ENCODE measurements at regions not wholly inside any gene's neighbourhood (a gene's known extent, or its start where the extent isn't known, plus 50 kb on each side); places are given as distances from the start of the nearest gene placed in this dataset.

DNA sequence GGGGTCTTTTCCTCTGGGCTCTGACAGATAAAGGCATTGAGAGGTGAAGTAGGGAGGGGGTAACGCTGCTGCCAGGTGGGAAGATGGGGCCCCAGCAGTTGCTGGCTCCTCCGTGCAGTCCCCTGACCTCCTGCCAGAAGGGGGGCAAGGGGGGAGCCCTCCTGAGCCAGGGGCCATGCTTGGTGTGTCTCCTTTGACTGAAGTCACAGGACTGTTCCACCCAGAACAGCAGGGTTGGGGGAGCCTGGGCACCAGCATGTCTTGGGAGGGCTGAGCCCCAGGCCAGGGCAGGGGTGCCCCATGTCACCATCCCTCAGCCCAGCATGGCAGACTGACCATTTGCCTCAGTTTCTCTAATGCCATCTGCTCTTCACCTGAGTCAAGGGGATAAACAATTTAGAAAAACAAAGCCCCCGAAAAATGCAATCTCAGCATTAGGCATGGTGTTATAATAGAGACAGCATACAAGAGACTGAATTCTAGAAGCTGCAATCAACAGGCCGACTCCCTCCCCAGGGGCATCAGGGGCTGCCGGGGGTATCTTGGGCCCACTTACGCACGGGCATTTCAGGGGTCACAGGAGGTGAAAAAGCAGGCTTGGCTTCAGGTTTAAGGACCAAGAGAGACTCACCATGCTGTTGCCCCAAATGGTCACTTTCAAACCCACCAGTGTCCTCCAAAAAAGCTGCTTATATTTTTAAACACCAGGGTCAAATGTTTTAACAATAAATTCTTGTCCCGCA is 108.6 kb upstream of the GPR26 start:
- no peak for DNase-seq (ENCODE audit: low read depth)

- no peak for DNase-seq (ENCODE audit: low read depth)
Measured at GRCh38 chr10:123558651-123559050, 107.5 kb upstream of the GPR26 start.

DNA sequence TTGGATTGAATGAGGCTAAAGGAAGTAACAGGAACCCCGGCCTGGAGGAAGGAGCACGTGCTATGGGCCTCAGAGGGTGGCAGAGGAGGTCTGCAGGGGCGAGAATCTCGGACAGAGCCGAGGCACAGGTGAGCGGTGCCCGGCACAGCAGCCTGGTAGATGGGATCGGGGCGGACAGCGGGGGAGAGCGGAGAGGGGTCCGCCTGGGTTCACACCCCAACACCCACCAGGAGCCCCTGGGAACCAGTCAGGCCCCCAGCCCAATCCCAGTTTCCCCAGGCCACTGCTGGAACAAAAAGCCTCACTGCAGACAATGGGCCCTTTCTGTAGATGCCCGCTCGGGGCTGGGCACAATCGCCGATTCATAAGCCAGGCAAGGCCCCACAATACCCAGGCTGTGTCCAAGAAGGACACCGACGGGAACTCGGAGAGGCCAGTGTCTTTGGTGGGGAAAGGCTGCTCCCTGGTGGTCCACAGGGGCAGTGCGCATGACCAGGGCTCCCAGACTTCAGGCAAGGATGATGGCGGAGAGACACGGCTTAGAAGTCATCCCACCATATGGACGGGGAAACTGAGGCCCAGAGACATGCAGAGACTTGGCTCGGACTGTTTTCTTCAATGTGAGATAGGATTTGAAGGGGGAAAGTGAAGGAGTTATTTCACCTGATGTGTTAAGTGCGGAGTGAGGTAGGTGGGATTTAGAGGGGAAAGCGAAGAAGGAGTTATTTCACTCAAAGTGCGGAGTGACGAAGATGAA is 106.9 kb upstream of the GPR26 start:
- peak; percentile 44 for DNase-seq (ENCODE audit: low read depth)

GRCh38 chr10:123559823-123560092 is 106.4 kb upstream of the GPR26 start:
- DNase-seq (ENCODE audit: low read depth): no peak

GRCh38 chr10:123560301-123561140 is 105.6 kb upstream of the GPR26 start:
- DNase-seq (ENCODE audit: low read depth): no peak

GRCh38 chr10:123561141-123561440 is 105.1 kb upstream of the GPR26 start:
- no peak for DNase-seq (ENCODE audit: low read depth)

DNA sequence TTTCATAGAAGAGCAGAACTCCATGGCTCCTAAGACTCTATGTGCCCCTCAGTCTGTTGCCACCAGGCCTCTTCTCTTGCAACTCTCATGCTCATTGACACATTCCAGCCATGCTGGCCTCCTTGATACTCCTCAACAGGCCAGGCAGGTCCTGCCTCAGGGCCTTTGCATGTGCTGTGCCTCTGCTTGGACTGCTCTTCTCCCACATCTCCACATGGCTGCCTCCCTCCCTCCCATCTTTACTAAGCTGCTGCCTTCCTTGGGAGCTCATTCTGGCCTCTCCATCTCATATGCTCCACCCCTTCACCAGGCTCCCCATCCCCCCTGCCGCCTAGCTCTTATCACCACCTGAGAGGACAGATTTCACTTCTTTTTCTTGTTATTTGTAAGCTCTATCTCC is 103.8 kb upstream of the GPR26 start:
- DNase-seq (ENCODE audit: low read depth): no peak

DNA sequence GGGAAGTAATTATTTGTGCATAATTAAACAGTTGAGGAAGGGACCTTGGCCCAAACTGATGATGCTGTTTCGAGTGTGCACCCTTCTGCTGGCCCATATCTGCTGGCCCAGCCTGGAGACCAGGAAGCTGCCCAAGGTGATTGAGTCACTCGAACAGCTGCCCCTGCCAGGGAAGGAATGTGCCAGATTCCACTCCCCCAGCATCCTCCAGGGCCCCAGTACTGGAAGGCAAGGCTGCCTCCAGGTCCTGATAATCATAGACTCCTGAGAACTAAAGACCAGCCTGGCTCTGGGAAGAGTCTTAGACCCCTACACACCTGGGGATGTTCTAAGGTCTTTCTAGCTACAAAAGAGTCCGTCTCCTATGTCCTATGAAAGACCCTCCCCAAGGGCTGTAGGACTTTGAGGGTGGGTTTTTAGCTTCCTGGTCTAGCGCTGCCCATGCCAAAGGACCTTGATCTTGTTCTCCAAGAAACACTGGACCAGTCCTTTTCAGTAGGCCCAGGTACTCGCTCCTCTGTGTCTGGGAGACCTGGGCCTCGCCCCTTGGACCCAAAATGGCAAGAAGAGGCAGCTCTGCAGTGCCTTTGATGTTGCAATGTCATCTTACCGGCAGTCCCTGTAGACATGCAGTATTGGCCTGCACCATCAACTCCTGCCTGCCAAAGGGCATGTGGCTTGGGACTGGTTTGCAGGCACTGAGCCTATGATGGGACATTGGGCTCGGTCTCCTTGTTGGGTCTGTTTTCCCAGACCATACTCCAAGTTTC is 103.2 kb upstream of the GPR26 start:
- no peak for DNase-seq (ENCODE audit: low read depth)

DNA sequence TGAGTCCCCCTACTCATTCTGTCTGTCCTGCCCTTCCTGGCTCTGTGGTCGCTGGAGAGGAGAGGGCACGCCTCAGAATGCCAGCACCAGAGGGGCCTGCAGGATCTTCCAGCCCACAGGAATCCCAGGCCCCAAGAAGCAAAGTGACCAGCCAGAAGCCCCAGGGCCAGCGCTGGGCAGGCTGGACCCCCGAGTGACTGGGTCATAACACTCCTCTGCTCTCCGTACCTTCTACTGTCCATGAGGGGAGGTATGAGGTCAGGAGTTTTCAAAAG is 102.6 kb upstream of the GPR26 start:
- no peak for DNase-seq (ENCODE audit: low read depth)

GRCh38 chr10:123563994-123564393 is 102.2 kb upstream of the GPR26 start:
- DNase-seq (ENCODE audit: low read depth): no peak

DNA sequence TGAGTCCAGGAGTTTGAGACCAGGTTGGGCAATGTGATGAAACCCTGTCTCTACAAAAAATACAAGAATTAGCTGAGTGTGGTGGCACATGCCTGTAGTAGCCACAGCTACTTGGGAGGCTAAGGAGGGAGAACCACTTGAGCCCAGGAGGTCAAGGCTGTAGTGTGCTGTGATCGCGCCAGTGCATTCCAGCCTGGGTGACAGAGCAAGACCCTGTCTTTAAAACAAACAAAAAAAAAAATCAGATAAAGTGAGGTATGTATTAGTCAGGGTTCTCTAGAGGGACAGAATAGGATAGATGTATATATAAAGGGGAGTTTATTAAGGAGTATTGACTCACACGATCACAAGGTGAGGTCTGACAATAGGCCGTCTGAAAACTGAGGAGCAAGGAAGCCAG is 101.5 kb upstream of the GPR26 start:
- DNase-seq (ENCODE audit: low read depth): no peak

GRCh38 chr10:123565691-123566660 is 100.2 kb upstream of the GPR26 start:
- DNase-seq (ENCODE audit: low read depth): no peak

- DNase-seq (ENCODE audit: low read depth): no peak
Measured at GRCh38 chr10:123567984-123568739, 98.0 kb upstream of the GPR26 start.

DNA sequence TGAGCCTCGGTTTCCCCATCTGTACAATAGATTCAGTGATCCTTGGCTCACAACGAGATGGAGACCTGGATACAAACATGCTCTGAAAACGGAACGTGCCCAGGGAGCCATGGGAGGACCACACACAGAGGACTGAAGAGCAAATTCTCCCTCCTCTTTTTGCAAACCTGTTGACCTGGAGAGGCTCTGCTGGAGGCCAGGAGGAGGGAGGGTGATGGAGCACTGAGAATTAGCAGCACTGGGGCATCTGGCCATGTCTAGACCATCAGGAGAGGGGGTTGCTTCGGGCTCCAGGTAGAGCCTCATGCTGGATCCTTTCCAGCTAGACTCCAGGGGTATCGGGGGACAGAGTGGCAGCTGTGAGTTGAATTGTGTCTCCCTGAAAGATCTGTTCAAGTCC is 97.4 kb upstream of the GPR26 start:
- DNase-seq (ENCODE audit: low read depth): no peak

DNA sequence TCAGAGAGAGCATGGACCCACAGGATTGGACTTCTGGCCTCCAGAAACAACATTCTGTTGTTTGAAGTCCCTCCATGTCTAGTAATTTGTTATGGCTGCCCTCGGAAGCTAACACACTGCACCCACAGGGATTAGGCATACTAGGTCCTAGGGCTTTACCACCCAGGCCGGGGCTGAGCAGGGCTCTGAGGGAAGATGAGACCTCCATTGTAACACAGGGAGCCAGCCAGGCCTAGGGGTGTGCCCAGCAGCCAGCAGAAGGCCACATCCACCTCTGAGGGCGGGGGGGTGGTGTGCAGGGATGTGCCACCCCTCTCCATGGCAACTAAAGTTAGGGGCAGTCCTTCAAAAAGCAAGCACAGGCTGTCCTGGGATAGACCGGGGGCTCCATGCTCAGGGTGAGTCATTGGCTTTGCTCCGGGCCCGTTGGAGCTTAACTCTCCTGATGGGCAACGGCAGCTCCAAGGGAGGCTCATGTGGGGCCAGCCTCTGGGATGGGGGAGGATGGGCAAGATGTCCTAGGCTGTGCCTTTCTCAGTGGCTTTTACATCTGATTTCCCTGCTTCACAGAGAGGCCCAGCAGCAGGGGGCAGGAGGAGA is 96.6 kb upstream of the GPR26 start:
- no peak for DNase-seq (ENCODE audit: low read depth)

GRCh38 chr10:123570051-123570897 is 95.9 kb upstream of the GPR26 start:
- DNase-seq (ENCODE audit: low read depth): no peak

DNA sequence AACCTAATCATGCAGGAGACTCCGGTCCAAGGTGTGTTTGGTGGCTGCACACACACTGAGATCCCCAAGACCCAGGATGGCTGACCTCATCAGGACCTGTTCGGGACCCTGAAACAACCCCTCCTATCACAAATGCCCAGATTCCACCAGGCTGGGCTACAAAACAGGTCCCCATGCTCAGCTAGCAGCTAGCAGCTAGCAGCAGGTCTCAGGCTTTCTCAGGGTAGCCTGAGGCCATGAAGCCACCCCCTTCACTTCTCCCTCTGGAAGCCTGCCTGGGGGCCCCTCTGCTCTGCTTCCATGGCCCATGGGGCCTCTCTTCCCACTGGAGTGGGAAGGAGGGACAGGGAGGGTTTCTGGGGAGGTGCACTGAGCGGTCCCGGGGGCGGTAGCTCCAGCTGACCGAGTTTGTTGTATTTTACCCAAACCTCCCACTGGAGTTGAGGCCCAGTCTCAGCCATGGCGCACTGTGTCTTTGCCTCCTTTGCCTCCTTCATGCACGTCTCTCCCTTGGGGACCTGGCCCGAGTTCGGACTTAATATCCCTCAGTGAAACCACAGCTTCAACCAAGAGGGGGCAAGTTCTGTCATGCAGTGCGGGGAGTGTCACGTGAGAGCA is 95.1 kb upstream of the GPR26 start:
- DNase-seq (ENCODE audit: low read depth): no peak

- DNase-seq (ENCODE audit: low read depth): no peak
Measured at GRCh38 chr10:123571978-123572377, 94.2 kb upstream of the GPR26 start.

Measured in ELR (cell line).